HG02588 (cell line): ENCODE measurements at regions not wholly inside any gene's neighbourhood (a gene's known extent, or its start where the extent isn't known, plus 50 kb on each side); places are given as distances from the start of the nearest gene placed in this dataset.
"Not testable (repeated sequence)": the region's sequence is repeated elsewhere in the genome, so short reads cannot be mapped to it uniquely, and the experiment has no call there.

Source experiments
- ATAC-seq: cut with Tn5 transposase; IDR thresholded peaks from one replicate; pipeline ENCODE4 v1.9.1; 2021; ENCODE audit warnings: mild to moderate bottlenecking, moderate library complexity; ENCODE audit not compliant: unreplicated experiment

- no peak for ATAC-seq
Measured at GRCh38 chr2:40680547-40680946, 228.7 kb upstream of the SLC8A1 start.

DNA sequence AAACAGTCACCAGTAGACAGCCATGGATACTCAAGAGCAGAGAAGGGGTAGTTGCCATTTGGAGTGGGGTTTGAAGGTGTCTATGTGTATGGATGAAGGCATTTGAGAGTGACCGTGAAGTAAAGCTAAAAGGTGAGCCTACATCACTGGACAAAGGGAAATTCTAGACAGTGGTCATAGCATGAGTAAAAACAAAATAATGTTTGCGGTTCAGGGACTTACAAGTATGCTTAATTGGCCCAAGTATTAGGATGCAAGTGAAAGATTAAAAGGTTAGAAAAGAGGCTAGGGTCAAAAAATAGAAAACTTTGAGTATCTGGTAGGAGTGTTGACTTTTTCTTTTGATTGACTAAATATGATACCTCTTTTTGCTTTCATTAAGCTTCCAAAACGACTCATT is 238.1 kb upstream of the SLC8A1 start:
- ATAC-seq = no peak

DNA sequence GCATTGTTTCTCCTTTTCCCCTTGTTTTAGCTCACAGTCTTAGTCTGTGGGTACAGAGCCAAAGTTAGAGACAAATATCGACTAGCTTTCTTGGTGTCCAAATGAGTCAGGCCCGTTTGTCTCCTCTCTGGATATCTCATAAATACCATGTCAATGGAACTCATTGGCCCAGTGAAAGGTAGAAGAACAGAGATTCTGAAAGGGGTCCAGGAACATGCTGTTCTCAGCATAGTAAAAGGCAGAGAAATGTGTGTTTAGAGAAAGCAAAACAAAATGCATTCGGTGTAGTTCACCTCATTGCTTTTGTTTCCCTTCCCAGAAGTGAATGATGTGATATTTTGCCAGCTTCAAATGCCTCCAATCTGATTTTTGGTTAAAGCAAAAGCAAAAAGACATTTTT is 238.6 kb upstream of the SLC8A1 start:
- ATAC-seq = no peak

- ATAC-seq = no peak
Measured at GRCh38 chr2:40700231-40700954, 248.5 kb upstream of the SLC8A1 start.

DNA sequence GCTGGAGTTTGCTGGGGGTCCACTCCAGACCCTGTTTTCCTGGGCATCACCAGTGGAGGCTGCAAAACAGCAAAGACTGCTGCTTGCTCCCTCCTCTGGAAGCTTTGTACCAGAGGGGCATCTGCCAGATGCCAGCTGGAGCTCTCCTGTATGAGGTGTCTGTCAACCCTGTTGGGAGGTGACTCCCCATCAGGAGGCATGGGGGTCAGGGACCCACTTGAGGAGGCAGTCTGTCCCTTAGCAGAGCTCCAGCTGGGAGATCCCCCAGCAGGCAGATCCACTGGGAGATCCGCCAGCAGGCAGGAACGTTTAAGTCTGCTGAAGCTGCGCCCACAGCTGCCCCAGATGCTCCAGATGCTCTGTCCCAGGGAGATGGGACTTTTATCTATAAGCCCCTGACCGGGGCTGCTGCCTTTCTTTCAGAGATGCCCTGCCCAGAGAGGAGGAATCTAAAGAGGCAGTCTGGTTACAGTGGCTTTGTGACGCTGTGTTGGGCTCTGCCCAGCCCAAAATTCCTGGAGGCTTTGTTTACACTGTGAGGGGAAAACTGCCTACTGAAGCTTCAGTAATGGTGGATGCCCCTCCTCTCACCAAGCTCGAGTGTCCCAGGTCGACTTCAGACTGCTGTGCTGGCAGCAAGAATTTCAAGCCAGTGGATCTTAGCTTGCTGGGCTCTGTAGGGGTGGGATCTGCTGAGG is 260.5 kb upstream of the SLC8A1 start:
- ATAC-seq = not testable (repeated sequence)

DNA sequence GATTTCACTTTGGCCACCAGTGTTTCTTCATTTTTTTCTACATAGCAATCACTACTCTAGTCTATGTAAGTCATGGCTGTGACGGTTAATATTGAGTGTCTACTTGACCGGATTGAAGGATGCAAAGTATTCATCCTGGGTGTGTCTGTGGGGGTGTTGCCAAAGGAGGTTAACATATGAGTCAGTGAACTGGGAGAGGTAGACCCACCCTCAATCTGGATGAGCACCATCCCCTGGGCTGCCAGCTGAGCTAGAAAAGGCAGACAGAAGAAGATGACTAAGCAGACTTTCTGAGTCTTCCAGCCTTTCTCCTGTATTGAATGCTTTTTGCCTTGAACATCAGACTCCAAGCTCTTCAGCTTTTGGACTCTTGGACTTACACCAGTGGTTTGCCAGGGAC is 265.0 kb upstream of the SLC8A1 start:
- ATAC-seq = no peak

DNA sequence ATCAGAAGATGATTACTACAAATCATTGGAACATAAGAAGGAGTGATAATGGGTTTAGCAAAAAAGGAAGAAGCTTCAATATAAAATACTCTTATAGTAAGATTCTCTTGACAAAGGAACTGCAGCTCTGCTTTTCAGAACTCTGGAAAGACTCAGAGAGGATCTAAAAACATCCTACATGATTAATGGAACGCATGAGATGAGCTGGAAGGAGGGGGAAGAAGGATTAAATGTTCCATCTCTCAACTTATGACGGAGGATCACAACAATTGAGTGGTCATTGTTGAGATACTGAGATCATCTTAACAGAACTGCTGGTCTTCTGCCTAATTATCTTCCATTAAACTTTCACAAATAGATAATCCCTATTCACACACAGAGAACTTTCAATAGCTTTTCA is 267.5 kb upstream of the SLC8A1 start:
- no peak for ATAC-seq

GRCh38 chr2:40721595-40721994 is 269.7 kb upstream of the SLC8A1 start:
- ATAC-seq = no peak

GRCh38 chr2:40723194-40723593 is 271.3 kb upstream of the SLC8A1 start:
- ATAC-seq = no peak

- ATAC-seq = no peak
Measured at GRCh38 chr2:40725040-40725439, 273.1 kb upstream of the SLC8A1 start.

GRCh38 chr2:40725950-40726349 is 274.1 kb upstream of the SLC8A1 start:
- no peak for ATAC-seq

- no peak for ATAC-seq
Measured at GRCh38 chr2:40734797-40735196, 282.9 kb upstream of the SLC8A1 start.

- no peak for ATAC-seq
Measured at GRCh38 chr2:40737180-40737579, 285.3 kb upstream of the SLC8A1 start.

DNA sequence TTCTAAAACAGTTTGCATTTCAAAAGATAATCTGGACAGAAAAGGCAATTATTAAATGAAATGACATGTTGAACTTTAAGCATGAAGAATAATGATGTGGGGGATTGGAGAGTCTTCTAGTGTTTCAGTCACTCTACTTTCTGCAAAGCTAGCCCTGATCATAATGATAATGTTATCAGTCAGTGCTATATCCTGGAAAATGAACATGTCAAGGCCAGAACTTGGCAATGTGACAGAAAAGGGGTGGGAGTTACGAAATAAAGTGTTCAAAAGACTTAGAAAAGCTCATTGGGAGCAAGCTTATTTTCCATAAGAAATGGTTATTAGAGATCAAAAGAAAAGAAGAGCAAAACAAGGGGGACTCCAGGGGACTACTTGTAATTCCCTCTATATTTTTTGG is 288.5 kb upstream of the SLC8A1 start:
- ATAC-seq = no peak

- ATAC-seq = no peak
Measured at GRCh38 chr2:40741532-40741931, 289.6 kb upstream of the SLC8A1 start.

- ATAC-seq = peak; percentile 68
Measured at GRCh38 chr2:40746191-40746590, 294.3 kb upstream of the SLC8A1 start.

DNA sequence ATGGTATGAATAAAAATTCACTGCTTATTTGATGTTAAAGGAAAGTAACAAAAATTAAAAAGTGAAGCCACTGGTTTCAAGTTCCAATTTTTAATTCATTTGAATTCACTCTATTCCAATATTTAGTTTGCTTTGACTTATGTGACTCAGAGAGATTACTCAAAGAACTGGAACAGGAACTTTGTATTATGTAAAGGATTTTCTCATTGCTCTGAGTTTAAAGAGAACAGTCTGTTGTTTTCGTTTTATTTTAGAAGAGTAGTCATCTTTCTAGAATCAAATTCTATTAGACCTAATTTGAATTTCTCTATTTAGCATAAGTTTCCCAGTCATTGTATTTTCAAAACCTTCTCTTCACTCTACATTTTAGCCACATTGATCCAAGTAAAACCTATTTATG is 300.1 kb upstream of the SLC8A1 start:
- no peak for ATAC-seq

- no peak for ATAC-seq
Measured at GRCh38 chr2:40752796-40753195, 300.9 kb upstream of the SLC8A1 start.

DNA sequence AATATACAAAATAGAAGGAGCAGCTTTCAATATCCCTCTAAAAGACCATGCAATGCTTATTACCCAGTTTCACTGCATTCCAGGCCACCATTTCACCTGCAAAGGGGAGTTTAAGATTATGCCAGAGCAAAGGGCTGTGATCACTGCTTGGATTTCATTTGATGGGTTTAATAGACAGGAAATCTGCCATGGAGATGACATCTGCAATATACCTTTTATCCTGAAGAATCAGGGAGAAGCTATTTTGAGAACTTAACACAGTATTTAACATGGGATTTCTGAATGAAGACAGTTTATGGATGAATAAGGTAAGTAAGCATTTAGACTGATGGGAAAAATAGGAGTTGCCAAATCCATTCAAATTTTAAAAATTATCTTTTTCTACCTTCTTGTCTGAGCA is 303.0 kb upstream of the SLC8A1 start:
- no peak for ATAC-seq

GRCh38 chr2:40758401-40759155 is 306.7 kb upstream of the SLC8A1 start:
- no peak for ATAC-seq

GRCh38 chr2:40760071-40760666 is 308.3 kb upstream of the SLC8A1 start:
- no peak for ATAC-seq

DNA sequence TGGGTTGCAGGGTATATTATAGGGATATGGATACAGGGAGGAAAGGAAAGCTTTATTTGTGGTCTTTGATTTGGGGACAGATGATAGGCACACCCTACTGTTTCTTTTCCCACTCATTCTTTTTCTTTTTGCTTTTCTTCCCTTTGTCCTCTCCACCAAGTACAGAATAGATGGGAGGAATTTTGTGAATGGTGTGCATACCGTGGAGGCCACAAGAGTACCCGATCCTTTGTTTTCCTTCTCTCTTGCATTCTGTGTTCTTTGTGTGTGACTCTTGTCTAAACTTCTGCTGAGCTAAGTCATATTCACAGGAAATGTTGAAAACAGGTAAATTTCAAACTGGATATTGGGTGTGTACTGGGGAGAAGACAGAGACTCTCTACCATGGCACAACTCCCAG is 321.4 kb upstream of the SLC8A1 start:
- ATAC-seq = no peak
